Cardiac fibroblast (primary cell): ENCODE measurements at regions not wholly inside any gene's neighbourhood (a gene's known extent, or its start where the extent isn't known, plus 50 kb on each side); places are given as distances from the start of the nearest gene placed in this dataset.

Experiments
- DNase-seq, 2 donors: peaks; one replicate each; pipeline versions ENCODE4 v3.0.0 to v3.0.0-alpha.2; 2010; ENCODE audit warnings: low read depth in 2 of 2
- H3K4me3 ChIP-seq, 2 donors: replicated peaks in 1 of 2; 1 replicate in 1 of 2; 2 replicates in 1 of 2; pipeline ENCODE4 v1.5.1; 2011; ENCODE audit warnings: low read depth in 2 of 2, low read length in 2 of 2, mild to moderate bottlenecking in 2 of 2, moderate library complexity in 1 of 2
- TF ChIP-seq, protein P1 (sequence below): IDR thresholded peaks from one replicate; pipeline ENCODE4 v1.5.1; 2011; ENCODE audit warnings: low read depth, mild to moderate bottlenecking, low read length, inconsistent platforms

DNA sequence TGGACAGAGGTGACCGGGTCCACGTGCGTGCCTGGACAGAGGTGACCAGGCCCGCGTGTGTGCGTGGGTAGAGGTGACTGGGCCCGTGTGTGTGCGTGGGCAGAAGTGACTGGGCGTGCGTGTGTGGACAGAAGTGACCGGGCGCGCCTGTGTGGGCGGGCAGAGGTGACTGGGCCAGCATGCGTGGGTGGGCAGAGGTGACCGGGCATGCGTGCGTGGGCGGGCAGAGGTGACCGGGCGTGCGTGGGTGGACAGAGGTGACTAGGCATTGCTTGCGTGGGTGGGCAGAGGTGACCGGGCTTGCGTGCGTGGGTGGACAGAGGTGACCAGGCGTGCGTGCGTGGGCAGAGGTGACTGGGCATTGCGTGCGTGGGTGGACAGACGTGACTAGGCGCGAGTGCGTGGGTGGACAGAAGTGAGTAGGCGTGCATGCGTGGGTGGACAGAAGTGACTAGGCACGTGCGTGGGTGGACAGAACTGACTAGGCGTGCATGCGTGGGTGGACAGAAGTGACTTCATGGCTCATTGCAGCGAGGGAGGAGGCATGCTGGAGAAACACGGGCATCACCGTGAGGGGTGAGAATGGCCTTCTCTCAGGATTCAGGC lies 254.1 kb upstream of the IRX4 start:
- TF ChIP-seq, protein P1, sequence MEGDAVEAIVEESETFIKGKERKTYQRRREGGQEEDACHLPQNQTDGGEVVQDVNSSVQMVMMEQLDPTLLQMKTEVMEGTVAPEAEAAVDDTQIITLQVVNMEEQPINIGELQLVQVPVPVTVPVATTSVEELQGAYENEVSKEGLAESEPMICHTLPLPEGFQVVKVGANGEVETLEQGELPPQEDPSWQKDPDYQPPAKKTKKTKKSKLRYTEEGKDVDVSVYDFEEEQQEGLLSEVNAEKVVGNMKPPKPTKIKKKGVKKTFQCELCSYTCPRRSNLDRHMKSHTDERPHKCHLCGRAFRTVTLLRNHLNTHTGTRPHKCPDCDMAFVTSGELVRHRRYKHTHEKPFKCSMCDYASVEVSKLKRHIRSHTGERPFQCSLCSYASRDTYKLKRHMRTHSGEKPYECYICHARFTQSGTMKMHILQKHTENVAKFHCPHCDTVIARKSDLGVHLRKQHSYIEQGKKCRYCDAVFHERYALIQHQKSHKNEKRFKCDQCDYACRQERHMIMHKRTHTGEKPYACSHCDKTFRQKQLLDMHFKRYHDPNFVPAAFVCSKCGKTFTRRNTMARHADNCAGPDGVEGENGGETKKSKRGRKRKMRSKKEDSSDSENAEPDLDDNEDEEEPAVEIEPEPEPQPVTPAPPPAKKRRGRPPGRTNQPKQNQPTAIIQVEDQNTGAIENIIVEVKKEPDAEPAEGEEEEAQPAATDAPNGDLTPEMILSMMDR = no peak
- H3K4me3 ChIP-seq = no peak overlapping the region
- DNase-seq = no peak

DNA sequence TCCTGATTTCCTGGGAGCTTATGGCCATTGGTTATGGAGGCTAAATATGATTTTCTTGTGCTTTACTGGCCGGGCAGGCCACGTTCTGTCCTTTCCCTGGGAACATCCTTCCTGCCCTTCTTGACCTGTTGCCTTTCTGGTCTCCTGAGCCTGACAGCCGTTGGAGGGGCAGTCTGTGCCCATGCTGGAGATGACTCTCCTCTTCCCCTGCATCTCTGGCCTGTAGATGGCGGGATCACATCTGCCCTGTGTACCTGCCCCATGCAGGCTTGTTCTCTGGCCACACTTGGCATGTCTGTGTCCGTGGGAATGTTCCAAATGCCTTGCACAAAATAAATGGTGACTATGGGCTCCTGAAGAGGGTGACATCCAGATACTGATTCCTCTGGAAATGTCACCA lies 253.1 kb upstream of the IRX4 start:
- H3K4me3 ChIP-seq = no peak overlapping the region
- DNase-seq = no peak
- TF ChIP-seq, protein P1 = no peak

DNA sequence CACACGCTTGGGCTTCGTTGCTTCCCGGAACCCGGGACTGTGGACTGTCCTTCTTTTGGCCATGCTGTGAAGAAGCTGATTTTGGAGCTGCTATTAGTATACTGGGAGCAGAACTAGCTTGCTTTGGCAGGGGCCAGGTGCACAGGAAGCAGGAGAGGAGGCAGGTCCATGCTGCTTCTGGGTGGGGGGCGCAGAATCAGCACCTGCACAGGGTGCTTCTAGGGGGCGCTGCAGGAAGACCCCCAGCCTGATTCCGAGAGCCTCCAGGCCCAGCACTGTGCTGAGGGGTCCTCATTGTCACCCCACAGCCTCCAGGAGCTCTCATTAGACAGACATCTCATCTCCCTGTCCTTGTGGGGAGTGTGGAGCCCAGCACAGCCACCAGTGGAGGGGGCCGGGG lies 252.6 kb upstream of the IRX4 start:
- DNase-seq = no peak
- H3K4me3 ChIP-seq = no peak overlapping the region
- TF ChIP-seq, protein P1 = no peak

DNA sequence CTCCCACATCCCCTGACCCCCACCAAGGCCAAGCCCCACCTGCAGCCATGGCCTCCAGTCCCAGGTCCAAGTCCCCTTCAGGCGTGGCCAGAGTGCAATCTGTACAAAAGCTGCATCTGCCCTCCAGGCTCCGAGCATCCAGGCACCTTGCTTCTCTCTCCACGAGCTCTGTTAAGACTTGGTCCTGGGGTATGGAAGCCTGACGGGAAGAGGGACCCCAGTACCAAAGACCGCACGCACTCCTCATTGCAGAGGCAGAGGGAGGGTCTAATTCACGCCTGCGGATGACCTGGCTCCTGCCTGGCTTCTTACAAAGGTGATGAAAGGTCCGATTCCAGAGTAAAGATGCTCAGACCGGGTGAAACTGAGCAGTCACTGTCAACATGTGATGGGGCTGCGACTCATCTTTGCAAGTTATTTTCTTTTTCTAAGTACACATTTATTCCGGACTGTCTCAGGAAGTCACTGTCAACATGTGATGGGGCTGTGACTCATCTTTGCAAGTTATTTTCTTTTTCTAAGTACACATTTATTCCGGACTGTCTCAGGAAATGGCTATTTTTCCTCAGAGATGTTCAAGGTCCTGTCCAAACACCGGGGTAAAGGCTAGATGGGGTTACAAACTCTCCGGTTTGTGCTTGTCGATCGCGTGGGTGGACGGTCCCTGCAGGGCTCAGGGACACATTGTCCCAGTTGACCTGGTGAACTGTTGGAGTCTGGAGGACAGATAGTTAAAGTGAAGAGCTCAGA lies 252.0 kb upstream of the IRX4 start:
- no peak overlapping the region for H3K4me3 ChIP-seq
- TF ChIP-seq, protein P1 = no peak
- DNase-seq = peak in 1 of 2 donors; percentile 43

DNA sequence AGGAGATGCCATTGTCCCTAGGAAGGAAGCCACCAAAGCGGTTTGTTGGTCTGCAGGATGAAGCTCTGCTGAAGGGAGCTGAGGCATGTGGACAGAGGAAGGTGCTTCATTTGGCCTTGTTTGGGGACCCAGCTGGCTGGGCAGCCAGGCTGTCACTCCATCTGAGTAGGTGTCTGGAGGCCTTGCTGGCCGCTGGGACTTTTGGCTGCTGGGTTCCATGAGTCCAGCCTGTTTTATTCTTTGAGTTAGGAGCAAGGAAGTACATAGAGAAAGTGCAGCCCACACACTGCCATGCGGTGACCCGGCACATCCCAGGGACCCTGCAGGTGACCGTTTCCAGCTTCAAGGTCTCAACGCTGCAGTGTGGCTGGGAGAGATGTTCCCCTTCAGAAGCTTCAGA lies 251.2 kb upstream of the IRX4 start:
- no peak for DNase-seq

DNA sequence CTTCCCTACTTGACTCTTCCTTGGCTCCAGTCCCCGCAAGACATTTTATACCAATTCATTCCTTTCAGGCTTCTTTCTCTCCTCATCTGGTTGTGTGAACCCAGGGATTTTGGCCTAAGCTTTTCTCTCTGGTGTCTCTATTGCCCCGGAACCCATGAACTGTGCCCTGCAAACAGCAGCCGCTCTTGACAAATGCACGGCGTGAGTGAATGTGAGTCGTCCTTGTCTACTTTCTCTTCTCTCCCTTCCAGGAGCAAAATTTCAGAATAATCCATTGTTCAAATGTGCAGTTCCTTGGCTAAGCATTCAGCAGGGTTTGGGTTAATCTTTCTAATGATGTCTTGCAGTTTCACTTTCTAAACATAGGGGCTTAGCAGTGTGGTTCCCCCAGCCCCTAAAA lies 250.4 kb upstream of the IRX4 start:
- H3K4me3 ChIP-seq = no peak overlapping the region
- TF ChIP-seq, protein P1 = no peak
- DNase-seq = peak in 1 of 2 donors; percentile 26

More for the DNA sequence above, 251.2 kb upstream of the IRX4 start:
- TF ChIP-seq, protein P1 = no peak
- H3K4me3 ChIP-seq = no peak overlapping the region
